ENCODE measurements at regions not wholly inside any gene's neighbourhood (a gene's known extent, or its start where the extent isn't known, plus 50 kb on each side); places are given as distances from the start of the nearest gene placed in this dataset.
"Not testable (repeated sequence)": the region's sequence is repeated elsewhere in the genome, so short reads cannot be mapped to it uniquely, and the experiment has no call there.

DNA sequence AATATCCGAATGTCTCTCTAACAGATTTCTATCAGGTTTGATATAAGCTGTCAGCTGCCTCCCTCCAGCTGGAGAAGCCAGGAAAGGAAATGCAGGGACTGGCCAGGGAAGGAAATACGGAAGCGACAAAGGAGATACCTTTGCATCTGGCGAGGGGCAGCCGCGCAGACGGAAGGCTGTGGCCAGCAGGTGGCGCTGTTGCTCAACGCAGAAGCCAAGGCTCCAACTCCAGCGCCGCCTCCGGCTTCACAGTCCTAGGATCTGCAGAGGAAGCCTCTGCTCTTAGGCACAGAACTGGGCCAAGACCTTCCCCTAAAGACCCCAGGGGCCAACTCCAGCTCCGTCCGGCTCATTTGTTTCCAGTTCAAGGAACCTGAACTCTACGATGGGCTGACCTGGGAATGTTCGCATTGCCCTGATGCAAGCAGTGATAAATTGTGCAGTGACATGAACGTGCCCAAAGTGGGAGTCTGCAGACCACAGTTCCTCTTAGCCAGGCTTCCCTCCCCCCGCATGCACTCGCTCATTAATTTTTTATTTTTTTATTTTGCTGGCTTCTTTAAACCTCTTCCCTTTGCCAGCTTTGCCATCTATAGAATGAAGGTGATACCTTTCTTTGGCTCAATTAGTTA is 97.3 kb upstream of the LYZL2 start:
- TF ChIP-seq, protein P1, sequence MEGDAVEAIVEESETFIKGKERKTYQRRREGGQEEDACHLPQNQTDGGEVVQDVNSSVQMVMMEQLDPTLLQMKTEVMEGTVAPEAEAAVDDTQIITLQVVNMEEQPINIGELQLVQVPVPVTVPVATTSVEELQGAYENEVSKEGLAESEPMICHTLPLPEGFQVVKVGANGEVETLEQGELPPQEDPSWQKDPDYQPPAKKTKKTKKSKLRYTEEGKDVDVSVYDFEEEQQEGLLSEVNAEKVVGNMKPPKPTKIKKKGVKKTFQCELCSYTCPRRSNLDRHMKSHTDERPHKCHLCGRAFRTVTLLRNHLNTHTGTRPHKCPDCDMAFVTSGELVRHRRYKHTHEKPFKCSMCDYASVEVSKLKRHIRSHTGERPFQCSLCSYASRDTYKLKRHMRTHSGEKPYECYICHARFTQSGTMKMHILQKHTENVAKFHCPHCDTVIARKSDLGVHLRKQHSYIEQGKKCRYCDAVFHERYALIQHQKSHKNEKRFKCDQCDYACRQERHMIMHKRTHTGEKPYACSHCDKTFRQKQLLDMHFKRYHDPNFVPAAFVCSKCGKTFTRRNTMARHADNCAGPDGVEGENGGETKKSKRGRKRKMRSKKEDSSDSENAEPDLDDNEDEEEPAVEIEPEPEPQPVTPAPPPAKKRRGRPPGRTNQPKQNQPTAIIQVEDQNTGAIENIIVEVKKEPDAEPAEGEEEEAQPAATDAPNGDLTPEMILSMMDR (IDR thresholded peaks at IDR 0.05): peak; percentile 68
- TF ChIP-seq EZH2, EZH2phosphoT487 (IDR thresholded peaks at IDR 0.05): not testable (repeated sequence)
